ENCODE measurements at regions not wholly inside any gene's neighbourhood (a gene's known extent, or its start where the extent isn't known, plus 50 kb on each side); places are given as distances from the start of the nearest gene placed in this dataset.

DNA sequence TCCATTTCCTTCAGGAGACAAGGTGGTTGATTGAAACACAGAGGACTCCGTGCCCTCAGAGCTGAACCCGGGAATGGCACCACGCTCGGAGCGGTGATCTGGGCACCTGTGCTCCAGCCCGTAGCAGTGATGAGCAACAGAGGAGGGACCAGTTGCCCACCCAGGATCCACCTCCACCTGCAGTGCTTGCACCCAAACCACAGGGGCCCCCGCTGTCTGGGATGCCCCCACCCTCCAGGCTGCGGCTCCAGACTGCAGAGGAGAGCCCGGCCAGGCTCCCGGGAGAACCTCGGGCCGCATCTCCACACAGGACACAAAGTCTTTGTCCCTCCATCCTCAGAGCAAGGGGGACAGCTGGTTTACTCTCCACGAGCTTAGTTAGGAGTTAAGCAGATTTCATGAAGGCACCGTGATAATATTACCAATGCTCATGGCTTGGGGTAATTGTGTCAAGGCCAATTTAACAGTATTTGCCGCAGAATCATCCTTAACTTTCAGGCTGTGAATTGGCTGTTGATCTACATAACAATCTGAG lies 100.6 kb downstream of the TNFAIP2 start:
- no peak for TF ChIP-seq POLR2A (IDR thresholded peaks at IDR 0.05)
- TF ChIP-seq, protein P1, sequence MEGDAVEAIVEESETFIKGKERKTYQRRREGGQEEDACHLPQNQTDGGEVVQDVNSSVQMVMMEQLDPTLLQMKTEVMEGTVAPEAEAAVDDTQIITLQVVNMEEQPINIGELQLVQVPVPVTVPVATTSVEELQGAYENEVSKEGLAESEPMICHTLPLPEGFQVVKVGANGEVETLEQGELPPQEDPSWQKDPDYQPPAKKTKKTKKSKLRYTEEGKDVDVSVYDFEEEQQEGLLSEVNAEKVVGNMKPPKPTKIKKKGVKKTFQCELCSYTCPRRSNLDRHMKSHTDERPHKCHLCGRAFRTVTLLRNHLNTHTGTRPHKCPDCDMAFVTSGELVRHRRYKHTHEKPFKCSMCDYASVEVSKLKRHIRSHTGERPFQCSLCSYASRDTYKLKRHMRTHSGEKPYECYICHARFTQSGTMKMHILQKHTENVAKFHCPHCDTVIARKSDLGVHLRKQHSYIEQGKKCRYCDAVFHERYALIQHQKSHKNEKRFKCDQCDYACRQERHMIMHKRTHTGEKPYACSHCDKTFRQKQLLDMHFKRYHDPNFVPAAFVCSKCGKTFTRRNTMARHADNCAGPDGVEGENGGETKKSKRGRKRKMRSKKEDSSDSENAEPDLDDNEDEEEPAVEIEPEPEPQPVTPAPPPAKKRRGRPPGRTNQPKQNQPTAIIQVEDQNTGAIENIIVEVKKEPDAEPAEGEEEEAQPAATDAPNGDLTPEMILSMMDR (IDR thresholded peaks at IDR 0.05): no peak

Measured in right lobe of liver (tissue), 4 donors.